22Rv1 (cell line): ENCODE measurements at regions not wholly inside any gene's neighbourhood (a gene's known extent, or its start where the extent isn't known, plus 50 kb on each side); places are given as distances from the start of the nearest gene placed in this dataset.
"Not testable (repeated sequence)": the region's sequence is repeated elsewhere in the genome, so short reads cannot be mapped to it uniquely, and the experiment has no call there.

Source experiments
- CTCF ChIP-seq: fragments of 450-650 bp; IDR thresholded peaks from 2 replicates; pipeline ENCODE4 v1.5.1; 2017; ENCODE audit warnings: mild to moderate bottlenecking
- ZFX ChIP-seq: fragments of 450-650 bp; IDR thresholded peaks from 2 replicates; pipeline ENCODE4 v1.6.1; 2017; ENCODE audit warnings: antibody characterized with exemption, borderline replicate concordance

DNA sequence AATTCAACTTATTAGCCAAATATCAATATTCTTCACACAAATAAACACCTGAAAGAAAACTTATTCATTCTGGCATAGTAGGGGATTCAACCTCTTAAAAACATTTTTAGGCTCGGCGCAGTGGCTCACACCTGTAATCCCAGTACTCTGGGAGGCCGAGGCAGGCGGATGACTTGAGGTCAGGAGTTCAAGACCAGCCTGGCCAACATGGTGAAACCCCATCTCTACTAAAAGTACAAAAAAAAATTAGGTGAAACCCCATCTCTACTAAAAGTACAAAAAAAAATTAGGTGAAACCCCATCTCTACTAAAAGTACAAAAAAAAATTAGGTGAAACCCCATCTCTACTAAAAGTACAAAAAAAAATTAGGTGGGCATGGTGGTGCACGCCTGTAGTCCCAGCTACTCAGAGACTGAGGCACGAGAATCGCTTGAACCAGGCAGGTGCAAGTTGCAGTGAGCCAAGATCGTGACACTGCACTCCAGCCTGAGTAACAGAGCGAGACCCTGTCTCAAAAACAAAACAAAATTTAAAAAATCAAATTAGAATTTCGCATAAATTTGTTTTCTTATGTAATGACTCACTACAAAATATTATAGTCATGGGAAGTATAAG, 308.0 kb upstream of the POU5F2 start:
- TF ChIP-seq CTCF, ZFX: not testable (repeated sequence)
